ENCODE measurements at regions not wholly inside any gene's neighbourhood (a gene's known extent, or its start where the extent isn't known, plus 50 kb on each side); places are given as distances from the start of the nearest gene placed in this dataset.

DNA sequence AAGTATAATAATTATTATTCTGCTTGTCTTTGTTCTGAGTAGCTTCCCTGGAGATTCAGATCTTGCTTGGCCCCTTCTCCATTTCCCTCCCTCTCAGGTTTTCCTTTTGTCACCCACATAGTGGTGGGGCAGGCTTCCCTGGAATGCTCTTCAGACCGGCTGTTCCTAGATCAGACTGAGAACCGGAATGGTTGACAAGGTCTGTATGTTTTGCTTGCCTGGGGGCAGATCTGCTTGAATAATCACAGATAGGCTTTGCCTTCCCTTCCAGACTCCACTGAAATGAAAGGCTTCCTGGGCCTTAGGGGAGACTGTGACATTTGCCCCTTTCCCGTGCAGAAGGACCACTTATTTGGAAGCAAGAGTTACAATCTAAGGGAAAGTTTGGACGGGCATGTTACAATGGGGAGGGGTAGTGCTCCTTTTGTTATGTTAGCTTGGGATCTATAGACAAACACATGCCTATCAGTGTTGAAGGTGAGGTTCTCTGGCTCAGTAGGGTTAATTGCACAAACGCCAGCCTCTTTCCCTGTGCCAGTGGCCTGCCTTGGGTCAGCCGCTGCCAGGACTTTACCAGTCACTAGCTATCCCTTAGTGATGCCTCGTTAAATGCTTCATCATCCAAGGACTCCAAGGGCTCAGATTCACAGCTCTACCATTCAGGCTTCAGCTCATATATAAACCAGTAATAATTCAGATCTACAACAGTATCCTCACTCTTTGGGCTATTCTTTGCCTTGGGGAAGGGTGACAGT lies 178.6 kb downstream of the SNAPC1 start:
- in situ Hi-C loops (cut with HindIII; ENCODE audit: low sequenced_read_pairs), result no loop called here

DNA sequence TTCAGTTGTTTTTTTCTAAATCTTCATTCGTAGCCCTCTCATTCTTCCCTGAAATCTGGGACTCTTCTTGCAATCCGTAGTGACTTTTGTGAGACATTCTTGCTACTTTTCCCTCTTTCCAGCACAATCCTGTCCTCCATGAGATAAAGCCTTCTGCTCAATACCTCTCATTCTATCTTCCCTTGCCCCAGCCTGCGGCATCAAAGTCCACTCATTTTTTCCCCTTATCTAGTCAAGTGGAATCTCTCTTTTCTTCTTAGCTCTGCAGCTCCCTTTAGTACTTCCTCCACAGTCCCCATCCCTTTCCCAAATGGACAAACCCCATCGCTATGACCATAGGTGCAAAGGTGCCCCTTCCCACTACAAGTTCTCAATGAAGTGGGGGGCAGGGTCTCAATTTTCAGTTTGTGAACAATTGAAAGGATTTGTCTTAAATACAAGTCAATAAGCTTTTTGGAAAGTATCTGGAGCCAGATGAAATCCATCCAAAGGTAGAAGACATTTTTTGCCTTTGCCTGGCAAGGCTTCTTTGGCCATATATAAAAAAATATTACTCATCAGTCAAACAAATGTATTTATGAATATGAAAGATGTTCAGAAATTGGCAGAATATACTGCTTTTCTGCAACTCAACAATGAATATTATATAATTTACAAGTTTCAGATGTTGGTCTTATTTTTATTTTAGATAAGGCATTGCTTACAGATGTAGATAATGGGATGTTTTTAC lies 179.4 kb downstream of the SNAPC1 start:
- in situ Hi-C loops (cut with HindIII; ENCODE audit: low sequenced_read_pairs), result no loop called here

DNA sequence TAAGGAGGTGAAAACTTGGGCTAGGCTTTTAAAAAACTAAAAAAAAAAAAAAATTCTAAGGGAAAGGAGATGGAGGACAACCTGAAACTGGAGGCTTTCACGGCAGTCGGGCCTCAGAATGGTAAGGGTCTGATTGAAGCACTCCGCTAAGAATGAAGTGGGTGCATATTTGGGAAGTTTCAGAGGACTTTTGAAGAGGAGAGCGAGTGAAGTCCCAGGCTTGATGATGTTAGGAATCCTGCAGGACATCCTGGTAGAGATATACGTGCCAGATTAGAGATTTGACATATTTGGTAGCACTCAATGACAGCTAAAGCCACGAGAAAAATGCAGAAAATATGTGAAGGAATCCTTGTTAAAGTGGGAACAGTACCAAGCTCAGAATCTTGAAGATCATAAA lies 186.2 kb downstream of the SNAPC1 start:
- in situ Hi-C loops (cut with HindIII; ENCODE audit: low sequenced_read_pairs), result no loop called here

DNA sequence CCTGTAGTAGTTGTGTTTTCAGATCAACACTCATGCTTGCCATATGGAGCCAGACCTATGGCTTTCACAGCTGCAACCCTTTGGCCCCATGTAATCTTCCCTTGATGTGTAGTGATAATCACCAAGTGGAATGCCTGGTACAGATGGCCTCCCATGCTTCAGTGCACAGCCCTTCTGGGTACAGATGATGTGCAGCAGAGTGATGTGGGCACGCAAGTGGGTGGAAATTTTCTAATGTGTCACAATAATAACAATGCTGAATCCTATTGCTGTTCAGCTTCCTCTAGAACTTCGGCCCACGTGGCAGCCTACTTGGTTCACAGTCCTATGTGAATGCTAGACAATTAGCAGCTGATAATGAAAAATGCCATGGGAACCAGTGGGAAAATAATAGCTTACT lies 188.1 kb downstream of the SNAPC1 start:
- in situ Hi-C loops (cut with HindIII; ENCODE audit: low sequenced_read_pairs), result no loop called here

DNA sequence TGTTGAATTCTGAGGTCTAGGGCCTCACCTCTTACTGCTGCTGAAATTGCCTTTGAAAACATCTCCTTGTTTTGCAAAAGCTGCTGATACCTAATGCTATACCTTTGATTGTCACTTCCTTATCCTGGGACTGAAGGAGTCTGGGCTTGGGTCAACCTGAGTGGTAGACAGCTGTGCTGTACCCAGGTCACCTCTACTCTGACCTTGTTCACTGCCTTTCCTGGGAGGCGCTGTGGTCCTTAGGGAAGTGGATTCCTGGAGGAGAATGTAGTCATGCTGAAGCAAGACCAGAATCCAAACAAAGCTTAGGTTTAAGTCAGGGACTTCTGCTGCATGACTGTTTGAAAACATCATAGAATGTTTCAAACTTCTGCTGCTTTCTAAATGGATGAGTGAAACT lies 191.4 kb downstream of the SNAPC1 start:
- in situ Hi-C loops (cut with HindIII; ENCODE audit: low sequenced_read_pairs), result no loop called here

DNA sequence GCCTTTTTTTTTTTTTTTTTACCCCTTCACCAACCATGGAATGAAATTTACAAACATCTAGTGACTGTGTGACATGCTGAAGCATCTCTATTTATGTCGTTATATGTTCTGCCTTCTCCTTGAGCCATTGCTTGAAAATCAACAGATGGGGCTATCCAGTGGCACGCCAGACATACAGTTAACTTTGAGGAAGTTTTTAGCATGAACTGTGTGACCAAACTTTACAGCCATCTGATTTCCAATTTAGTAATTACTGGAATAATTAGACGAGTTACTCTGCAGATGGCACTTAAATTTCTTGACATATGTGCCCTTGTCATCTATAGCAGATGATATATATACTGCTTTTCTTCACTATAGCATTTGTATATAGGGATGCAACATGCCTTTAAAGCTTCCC lies 192.1 kb downstream of the SNAPC1 start:
- in situ Hi-C loops (cut with HindIII; ENCODE audit: low sequenced_read_pairs), result no loop called here

DNA sequence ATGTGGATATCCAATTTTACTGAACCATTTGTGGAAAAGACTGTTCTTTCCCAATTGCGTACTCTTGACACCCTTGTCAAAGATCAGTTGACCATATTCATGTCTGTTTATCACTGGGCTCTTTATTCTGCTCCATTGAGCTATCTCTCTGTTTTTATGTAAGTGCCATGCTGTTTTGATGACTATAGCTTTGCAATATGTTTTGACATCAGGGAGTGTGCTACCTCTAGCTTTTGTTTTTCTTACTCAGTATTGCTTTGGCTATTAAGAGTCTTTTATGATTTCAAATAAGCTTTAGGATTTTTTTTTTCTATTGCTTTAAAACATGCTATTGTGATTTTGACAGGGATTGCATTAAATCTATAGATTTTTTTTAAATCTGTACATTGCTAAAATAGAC lies 194.3 kb downstream of the SNAPC1 start:
- in situ Hi-C loops (cut with HindIII; ENCODE audit: low sequenced_read_pairs), result no loop called here

DNA sequence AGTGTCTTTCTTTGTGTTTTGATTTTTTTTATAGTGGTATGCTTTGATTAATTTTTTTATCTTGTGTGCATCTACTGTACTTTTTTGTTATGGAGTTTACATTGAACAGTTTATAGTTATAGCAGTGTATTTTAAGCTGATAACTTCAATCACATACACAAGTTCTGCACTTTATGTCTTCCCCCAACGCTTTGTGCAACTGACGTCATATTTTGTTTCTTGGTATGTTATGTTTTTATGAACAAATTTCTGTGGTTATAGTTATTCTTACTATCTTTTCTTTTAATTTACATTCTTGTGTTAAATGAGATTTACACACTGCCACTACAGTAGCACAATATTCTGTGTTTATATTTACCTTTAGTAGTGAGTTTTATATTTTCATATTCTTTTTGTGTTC lies 197.1 kb downstream of the SNAPC1 start:
- in situ Hi-C loops (cut with HindIII; ENCODE audit: low sequenced_read_pairs), result no loop called here

DNA sequence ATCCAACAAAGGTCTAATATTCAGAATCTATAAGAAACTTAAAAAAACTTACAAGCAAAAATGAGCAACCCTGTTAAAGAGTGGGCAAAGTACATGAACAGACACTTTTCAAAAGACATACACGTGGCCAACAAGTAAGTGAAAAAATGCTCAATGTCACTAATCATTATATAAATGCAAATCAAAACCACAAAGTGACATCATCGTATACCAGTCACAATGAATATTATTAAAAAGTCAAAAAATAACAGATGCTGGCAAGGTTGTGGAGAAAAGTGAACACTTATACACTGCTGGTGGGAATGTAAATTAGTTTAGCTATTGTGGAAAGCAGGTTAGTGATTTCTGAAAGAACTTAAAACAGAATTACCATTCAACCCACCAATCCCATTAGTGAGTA lies 199.1 kb downstream of the SNAPC1 start:
- in situ Hi-C loops (cut with HindIII; ENCODE audit: low sequenced_read_pairs), result no loop called here

DNA sequence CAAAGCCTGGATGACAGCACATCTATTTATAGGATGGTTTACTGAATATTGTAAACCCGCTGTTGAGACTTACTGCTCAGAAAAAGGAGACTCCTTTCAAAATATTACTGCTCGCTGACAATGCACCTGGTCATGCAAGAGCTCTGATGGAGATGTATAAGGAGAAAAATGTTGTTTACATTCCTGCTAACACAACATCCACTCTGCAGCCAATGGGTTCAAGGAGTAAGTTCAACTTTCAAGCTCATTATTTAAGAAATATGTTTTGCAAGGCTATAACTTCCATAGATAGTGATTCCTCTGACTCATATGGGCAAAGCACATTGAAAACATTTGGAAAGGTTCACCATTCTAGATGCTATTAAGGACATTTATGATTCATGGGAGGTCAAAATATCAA lies 201.7 kb downstream of the SNAPC1 start:
- in situ Hi-C loops (cut with HindIII; ENCODE audit: low sequenced_read_pairs), result no loop called here

DNA sequence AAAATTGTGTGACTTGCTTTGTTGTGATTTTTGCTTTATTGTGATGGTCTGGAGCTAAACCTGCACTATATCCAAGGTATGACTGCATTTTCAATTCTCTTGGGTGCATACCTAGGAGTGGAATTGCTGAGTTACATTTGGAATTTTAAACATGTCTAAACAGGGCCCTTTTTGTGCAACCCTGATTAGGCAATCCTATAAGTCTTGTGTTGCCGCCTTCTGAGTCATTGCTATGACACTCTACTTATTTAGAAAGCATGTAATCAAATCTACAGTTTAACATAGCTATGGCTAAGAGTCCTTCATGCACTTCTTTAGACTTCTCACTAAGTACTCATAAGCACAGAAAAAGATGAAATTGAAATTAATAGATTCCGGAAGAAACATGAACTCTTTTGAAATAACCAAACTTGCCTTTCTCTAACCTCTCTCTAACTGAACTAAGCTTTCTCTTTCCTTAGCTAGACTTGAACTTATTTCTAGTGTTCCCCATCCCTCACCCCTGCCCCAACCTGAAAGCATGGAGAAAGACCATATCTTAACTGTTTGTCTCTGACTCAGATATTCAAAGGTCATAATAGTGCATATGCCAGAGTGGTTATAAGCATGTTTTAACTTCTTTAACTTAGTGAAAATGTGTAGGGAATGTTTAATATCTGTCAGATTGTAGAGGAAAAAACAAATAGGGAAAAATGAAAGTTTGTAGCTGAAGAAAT lies 203.0 kb downstream of the SNAPC1 start:
- in situ Hi-C loops (cut with HindIII; ENCODE audit: low sequenced_read_pairs), result no loop called here

DNA sequence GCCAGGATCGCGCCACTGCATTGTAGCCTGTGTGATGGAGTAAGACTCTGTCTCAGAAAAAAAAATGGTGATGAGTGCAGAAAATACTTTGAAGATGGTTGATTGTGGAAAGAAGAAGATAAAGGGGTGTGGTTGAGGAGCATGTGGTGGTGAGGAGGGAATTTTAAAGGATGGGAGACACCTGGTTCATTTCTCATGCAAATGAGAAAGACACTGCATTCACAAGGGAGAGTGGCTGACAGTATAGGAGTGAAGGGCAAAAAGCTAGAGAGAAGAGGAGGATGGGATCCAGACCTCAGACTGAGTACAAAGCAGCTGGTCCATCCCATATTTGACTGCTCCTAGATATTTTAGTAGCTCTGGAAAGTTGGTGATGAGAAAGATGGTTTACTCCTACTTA lies 206.0 kb downstream of the SNAPC1 start:
- in situ Hi-C loops (cut with HindIII; ENCODE audit: low sequenced_read_pairs), result no loop called here

DNA sequence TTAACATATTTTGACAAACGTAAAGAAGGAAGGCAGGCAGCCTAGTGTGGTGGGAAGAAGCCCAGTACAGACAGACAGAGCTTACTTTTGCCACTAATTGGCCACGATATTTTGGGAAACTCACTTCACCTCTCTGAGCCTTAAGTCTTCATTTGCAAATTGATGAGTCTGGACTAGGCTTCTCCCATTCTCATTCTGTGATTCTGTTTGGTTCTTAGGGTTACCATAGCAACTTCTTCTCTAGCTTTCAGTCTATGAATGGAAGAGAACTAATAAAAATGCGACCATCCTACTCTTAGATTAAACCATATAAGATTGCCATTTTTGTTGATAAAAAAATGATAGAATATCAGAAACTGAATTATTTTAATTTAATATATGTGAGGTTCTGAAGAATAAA lies 210.5 kb downstream of the SNAPC1 start:
- in situ Hi-C loops (cut with HindIII; ENCODE audit: low sequenced_read_pairs), result no loop called here

DNA sequence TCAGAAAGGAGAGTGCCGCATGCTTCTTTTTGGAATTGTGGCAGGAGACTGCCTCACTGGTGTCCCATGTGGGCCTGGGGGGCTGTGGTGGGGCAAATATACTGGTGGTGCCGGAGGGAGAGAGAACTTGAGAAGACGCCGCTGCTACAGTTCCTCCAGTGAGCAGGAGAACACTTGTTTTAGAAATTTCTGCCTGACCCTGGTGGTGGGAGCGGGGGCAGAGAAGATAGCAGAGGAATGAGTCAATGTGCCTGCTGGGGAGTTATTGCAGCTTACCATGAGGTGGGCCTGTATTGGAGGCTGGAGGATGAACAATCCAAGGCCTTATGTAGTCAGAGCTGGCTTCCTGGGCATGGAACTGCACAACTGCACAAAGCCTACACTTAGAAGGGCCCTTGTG lies 211.8 kb downstream of the SNAPC1 start:
- in situ Hi-C loops (cut with HindIII; ENCODE audit: low sequenced_read_pairs), result no loop called here

DNA sequence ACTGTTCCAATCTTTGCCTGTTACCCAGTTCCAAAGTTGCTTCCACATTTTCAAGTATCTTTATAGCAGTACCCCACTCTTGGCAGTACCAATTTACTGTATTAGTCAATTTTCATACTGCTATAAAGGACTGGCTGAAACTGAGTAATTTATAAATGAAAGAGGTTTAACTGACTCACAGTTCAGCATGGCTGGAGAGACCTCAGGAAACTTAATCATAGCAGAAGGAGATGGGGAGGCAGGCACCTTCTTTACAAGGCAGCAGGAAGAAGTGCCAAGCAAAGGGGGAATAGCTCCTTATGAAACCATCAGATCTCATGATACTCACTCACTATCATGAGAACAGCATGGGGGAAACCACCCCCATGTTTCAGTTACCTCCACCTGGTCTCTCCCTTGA lies 215.0 kb downstream of the SNAPC1 start:
- in situ Hi-C loops (cut with HindIII; ENCODE audit: low sequenced_read_pairs), result no loop called here

DNA sequence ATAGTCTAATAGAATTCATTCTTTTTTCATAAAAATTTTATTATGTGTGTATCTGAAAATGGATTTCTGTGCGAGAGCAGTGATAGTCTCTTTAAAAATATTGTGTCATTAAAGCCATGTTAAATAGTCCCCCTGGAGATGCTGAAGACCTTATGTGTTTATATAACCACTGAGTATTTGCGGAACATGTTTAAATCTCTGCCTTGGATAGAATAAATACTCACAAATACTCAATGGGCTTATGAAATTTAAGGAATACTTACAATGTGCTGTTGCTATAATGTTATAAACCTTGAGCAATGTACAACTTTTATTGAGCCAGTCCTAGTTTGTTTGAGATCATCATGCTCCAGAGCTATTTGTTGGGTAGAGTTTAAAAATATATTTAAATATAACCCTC lies 226.0 kb downstream of the SNAPC1 start:
- in situ Hi-C loops (cut with HindIII; ENCODE audit: low sequenced_read_pairs), result no loop called here

DNA sequence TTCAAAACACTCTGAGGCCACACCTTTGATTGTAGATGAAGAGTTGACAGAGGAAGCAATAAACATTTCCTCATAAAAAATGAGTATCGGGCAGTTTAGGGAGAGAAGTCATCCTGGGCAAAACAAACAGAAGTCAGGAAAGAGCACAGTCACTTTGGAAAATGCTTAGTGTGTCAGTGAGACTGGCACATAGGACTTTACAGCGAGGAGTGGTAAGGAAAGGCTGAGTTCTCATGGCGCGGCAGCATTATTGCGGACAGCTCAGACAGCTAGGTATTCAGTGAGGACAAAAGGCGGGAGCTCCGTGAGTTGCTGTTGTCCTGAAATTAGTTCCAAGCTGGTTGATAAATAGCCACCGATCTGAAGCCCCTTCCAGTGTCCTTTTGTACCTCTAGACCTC lies 229.9 kb downstream of the SNAPC1 start:
- in situ Hi-C loops (cut with HindIII; ENCODE audit: low sequenced_read_pairs), result no loop called here

DNA sequence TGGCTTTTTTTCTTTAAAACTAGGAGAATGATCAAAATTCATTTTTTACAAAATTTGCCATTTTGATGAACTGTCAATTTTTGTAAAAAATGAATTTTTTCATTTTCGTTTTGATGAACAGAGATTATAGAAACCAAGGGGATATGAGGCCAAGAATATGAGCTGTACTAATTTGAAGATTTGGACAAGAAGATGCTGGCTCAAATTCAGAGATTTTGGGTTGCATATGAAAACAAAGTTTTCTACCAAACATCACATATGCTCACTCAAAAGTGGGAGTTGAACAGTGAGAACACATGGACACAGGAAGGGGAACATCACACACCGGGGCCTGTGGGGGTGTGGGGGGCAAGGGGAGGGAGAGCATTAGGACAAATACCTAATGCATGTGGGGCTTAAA lies 230.7 kb downstream of the SNAPC1 start:
- in situ Hi-C loops (cut with HindIII; ENCODE audit: low sequenced_read_pairs), result no loop called here

DNA sequence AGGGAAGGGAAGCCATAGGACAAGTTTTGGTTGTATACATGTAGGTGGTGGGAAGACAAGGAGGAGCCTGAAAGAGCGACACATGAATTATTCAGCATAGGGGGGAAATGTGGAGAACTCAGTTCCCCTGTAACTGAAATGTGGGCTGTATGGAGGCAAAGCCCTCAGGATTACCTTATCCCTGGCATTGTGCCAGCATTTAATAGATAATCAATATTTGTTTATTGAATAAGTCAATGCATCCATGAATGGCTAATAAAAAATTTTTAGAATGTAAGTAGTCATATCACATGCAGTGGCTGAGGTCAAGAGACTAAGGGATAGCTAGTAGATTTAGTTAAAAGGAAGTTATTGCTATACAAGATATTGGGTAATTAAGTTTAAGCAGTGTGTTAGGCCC lies 232.4 kb downstream of the SNAPC1 start:
- in situ Hi-C loops (cut with HindIII; ENCODE audit: low sequenced_read_pairs), result no loop called here

DNA sequence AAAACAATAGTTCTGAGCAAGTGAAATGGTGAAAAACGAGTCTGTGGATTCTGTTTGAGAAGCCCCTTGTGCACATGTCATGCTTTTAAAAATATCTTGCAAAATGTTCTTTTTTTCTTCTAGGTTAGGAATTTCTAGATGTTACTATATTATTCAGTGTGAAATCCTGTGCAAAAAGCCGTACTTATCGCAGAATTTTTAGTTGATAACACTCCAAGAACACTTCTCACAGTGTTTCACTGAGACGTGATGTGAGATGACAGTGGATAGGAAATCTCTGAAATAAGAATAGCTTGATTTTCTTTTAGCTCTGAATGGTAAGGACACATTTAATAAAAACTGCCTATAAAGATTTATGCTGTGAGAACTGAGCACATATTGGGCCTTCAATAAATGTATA lies 234.5 kb downstream of the SNAPC1 start:
- in situ Hi-C loops (cut with HindIII; ENCODE audit: low sequenced_read_pairs), result no loop called here

DNA sequence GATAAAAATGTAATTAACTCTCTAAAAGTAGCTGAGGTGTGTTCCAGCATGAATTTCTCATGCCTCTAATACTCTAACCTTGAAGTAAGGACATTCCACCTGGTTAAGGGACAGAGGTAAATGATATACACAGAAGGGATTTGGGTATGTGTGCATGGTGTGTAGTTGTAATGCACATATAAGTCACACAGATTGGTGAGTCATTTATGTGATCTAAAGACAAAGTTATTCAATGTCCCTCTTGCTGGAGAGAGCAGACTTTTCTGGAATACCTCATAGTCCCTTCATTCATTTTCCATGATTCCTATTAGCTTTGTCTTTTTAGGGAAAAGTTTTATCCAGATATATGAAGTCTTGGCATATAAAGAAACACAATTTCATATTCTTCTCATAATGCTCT lies 234.9 kb downstream of the SNAPC1 start:
- in situ Hi-C loops (cut with HindIII; ENCODE audit: low sequenced_read_pairs), result no loop called here

DNA sequence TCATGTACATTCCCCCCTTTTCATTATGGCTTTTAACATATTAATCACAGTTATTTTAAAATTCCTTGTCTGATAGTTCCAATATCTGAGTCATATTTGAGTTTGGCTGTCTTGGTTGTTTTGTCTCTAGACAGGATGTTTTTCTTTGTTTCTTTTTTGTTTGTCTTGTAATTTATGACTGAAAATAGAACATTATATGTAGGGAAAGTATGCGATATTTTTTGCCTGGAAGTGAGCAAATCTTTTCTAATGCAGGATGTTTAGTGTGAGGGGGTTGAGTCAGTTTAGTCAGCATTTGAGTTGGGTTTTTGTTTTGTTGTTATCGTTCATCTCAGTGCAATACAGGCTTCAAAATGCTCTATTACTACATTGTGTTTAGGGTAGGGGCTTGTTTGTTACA lies 239.7 kb downstream of the SNAPC1 start:
- in situ Hi-C loops (cut with HindIII; ENCODE audit: low sequenced_read_pairs), result no loop called here
